ENCODE measurements at regions not wholly inside any gene's neighbourhood (a gene's known extent, or its start where the extent isn't known, plus 50 kb on each side); places are given as distances from the start of the nearest gene placed in this dataset.

- no peak for DNase-seq (ENCODE audit: low spot score)
These were observed 503.2 kb downstream of the OTOL1 start for GRCh38 chr3:161999846-162000245.

- no peak for DNase-seq (ENCODE audit: low spot score)
These were observed 511.1 kb downstream of the OTOL1 start for GRCh38 chr3:162007722-162008121.

GRCh38 chr3:162012633-162013032 is 516.0 kb downstream of the OTOL1 start:
- no peak for DNase-seq (ENCODE audit: low spot score)

- no peak for DNase-seq (ENCODE audit: low spot score)
These were observed 517.7 kb downstream of the OTOL1 start for GRCh38 chr3:162014284-162014683.

- DNase-seq (ENCODE audit: low spot score): no peak
These were observed 519.2 kb downstream of the OTOL1 start for GRCh38 chr3:162015856-162016255.

- DNase-seq (ENCODE audit: low spot score): no peak
These were observed 523.2 kb downstream of the OTOL1 start for GRCh38 chr3:162019817-162020216.

- DNase-seq (ENCODE audit: low spot score): no peak
These were observed 524.6 kb downstream of the OTOL1 start for GRCh38 chr3:162021206-162021605.

- DNase-seq (ENCODE audit: low spot score): no peak
These were observed 526.3 kb downstream of the OTOL1 start for GRCh38 chr3:162022911-162023310.

- DNase-seq (ENCODE audit: low spot score): no peak
These were observed 533.1 kb downstream of the OTOL1 start for GRCh38 chr3:162029736-162030135.

- DNase-seq (ENCODE audit: low spot score): no peak
These were observed 537.8 kb downstream of the OTOL1 start for GRCh38 chr3:162034368-162034767.

GRCh38 chr3:162041622-162042021 is 545.0 kb downstream of the OTOL1 start:
- DNase-seq (ENCODE audit: low spot score): no peak

- no peak for DNase-seq (ENCODE audit: low spot score)
These were observed 556.0 kb downstream of the OTOL1 start for GRCh38 chr3:162052636-162053035.

- no peak for DNase-seq (ENCODE audit: low spot score)
These were observed 576.1 kb downstream of the OTOL1 start for GRCh38 chr3:162072656-162073164.

- no peak for DNase-seq (ENCODE audit: low spot score)
These were observed 576.9 kb downstream of the OTOL1 start for GRCh38 chr3:162073422-162073975.

GRCh38 chr3:162077108-162077507 is 580.5 kb downstream of the OTOL1 start:
- no peak for DNase-seq (ENCODE audit: low spot score)

GRCh38 chr3:162082516-162082915 is 585.9 kb downstream of the OTOL1 start:
- DNase-seq (ENCODE audit: low spot score): no peak

GRCh38 chr3:162087361-162087760 is 590.8 kb downstream of the OTOL1 start:
- no peak for DNase-seq (ENCODE audit: low spot score)

GRCh38 chr3:162092751-162093150 is 596.1 kb downstream of the OTOL1 start:
- no peak for DNase-seq (ENCODE audit: low spot score)

GRCh38 chr3:162094301-162094700 is 597.7 kb downstream of the OTOL1 start:
- no peak for DNase-seq (ENCODE audit: low spot score)

GRCh38 chr3:162096874-162097273 is 600.3 kb downstream of the OTOL1 start:
- DNase-seq (ENCODE audit: low spot score): no peak

GRCh38 chr3:162103808-162104207 is 607.2 kb downstream of the OTOL1 start:
- DNase-seq (ENCODE audit: low spot score): no peak

GRCh38 chr3:162111861-162112260 is 615.3 kb downstream of the OTOL1 start:
- no peak for DNase-seq (ENCODE audit: low spot score)

GRCh38 chr3:162112719-162113118 is 616.1 kb downstream of the OTOL1 start:
- DNase-seq (ENCODE audit: low spot score): no peak

- no peak for DNase-seq (ENCODE audit: low spot score)
These were observed 621.4 kb downstream of the OTOL1 start for GRCh38 chr3:162117961-162118360.

All from mucosa of gallbladder (tissue), 1 donor.